ENCODE measurements at regions not wholly inside any gene's neighbourhood (a gene's known extent, or its start where the extent isn't known, plus 50 kb on each side); places are given as distances from the start of the nearest gene placed in this dataset.

DNA sequence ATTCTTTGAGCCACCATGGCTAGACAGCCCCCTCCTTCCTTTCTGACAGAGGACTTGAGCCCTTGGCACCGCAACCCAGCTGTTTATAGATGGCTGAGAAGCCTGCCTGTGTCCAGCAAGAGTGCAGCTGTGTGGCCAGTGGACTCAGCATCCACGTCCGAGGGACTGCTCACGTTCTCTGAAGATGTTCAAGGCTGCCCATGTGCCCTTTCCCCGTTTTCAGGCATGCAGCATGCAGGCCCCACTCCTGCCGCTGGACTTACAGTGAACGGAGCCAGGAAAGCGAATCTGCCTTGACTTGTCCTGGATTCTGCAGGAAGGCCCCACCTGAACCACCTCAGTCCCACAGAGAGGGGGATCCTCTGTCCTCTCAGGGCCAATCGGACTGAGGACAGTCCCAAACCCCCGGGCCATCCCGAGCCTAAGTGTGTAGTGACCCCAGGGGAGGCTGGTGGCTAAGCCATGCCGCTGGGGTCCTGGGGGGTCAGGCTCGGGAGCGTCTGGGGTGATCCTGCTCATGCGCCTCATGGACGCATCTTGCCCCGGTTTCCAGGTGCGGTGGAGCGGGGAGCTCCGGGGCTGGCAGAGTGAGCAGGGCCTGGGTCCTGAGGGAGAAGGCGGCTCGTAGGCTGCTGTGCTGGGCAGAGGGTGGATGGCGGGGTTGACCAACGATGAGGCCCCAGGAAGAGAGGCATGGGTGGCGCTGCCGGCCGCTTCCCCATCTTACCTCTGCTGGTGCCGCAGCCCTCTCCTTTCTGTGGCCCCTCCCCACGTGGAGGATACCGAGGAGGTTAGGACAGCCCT, 170.7 kb downstream of the CTTN start:
- H3K27me3 ChIP-seq (ENCODE audit: control insufficient read depth, insufficient read depth, low read length), result no peaks in the 10 kb centered on the region
- H3K4me3 ChIP-seq (replicated peaks in 1 of 4; ENCODE audit: control extremely low read depth in 1 of 4, insufficient read depth in 1 of 4, low read depth in 3 of 4, low read length in 4 of 4), result peak overlapping the region in 1 of 4 experiments; percentile 52
- H3K4me2 ChIP-seq (ENCODE audit: extremely low read depth, insufficient read depth, low read length), result peak overlapping the region; percentile 48
- no peaks in the 10 kb centered on the region for H4K20me1 ChIP-seq (ENCODE audit: control insufficient read depth, extremely low read depth, insufficient read depth, low read length)
- no peaks in the 10 kb centered on the region for H3K9me3 ChIP-seq (ENCODE audit: control insufficient read depth, insufficient read depth, low read depth, low read length)
- H3K79me2 ChIP-seq (ENCODE audit: control insufficient read depth, insufficient read depth, low read length), result no peaks in the 10 kb centered on the region
- H3K4me1 ChIP-seq (ENCODE audit: control insufficient read depth, extremely low read depth, insufficient read depth, low read length), result no peaks in the 10 kb centered on the region
- no peak overlapping the region for H3K9ac ChIP-seq (ENCODE audit: insufficient read depth, low read length)
- DNase-seq (ENCODE audit: low read depth in 2 of 2), result no peak
- TF ChIP-seq, protein P1, sequence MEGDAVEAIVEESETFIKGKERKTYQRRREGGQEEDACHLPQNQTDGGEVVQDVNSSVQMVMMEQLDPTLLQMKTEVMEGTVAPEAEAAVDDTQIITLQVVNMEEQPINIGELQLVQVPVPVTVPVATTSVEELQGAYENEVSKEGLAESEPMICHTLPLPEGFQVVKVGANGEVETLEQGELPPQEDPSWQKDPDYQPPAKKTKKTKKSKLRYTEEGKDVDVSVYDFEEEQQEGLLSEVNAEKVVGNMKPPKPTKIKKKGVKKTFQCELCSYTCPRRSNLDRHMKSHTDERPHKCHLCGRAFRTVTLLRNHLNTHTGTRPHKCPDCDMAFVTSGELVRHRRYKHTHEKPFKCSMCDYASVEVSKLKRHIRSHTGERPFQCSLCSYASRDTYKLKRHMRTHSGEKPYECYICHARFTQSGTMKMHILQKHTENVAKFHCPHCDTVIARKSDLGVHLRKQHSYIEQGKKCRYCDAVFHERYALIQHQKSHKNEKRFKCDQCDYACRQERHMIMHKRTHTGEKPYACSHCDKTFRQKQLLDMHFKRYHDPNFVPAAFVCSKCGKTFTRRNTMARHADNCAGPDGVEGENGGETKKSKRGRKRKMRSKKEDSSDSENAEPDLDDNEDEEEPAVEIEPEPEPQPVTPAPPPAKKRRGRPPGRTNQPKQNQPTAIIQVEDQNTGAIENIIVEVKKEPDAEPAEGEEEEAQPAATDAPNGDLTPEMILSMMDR (conservative IDR thresholded peaks at IDR 0.05 in 1 of 2, IDR thresholded peaks at IDR 0.05 in 1 of 2; ENCODE audit: low read depth in 1 of 2, low read length in 2 of 2), result no peak
- TF ChIP-seq EZH2 (IDR thresholded peaks at IDR 0.05; ENCODE audit: low read length, missing control alignments), result no peak
- H3K27ac ChIP-seq (ENCODE audit: insufficient read depth, low read length), result no peak overlapping the region
- no peaks in the 10 kb centered on the region for H3K36me3 ChIP-seq (ENCODE audit: control insufficient read depth, insufficient read depth, low read length)
- no peak overlapping the region for H2AFZ ChIP-seq (ENCODE audit: low read length)

DNA sequence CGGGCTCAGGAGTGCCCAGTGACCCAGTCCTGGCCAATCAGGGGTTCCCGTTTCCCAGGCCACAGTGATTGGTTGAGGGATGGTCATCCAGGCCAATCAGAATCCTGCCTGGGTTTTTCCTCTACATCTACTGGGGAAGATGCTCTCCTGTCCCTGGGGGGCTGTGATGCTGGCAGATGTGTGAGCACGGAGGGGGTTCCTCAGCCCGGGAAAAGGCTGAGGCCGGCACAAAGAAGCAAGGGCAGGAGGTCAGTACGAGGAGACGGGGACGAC, 171.2 kb downstream of the CTTN start:
- Histone ChIP-seq H3K4me1 (ENCODE audit: control insufficient read depth, extremely low read depth, insufficient read depth, low read length) (no peaks in the 10 kb centered on the region), H3K4me2 (ENCODE audit: extremely low read depth, insufficient read depth, low read length) (no peak overlapping the region), H3K9me3 (ENCODE audit: control insufficient read depth, insufficient read depth, low read depth, low read length) (no peaks in the 10 kb centered on the region), H3K9ac (ENCODE audit: insufficient read depth, low read length) (no peak overlapping the region), H3K36me3 (ENCODE audit: control insufficient read depth, insufficient read depth, low read length) (no peaks in the 10 kb centered on the region), H3K79me2 (ENCODE audit: control insufficient read depth, insufficient read depth, low read length) (no peaks in the 10 kb centered on the region), H3K4me3 (replicated peaks in 1 of 4; ENCODE audit: control extremely low read depth in 1 of 4, insufficient read depth in 1 of 4, low read depth in 3 of 4, low read length in 4 of 4) (no peak overlapping the region), H3K27ac (ENCODE audit: insufficient read depth, low read length) (no peak overlapping the region), H2AFZ (ENCODE audit: low read length) (no peak overlapping the region), H3K27me3 (ENCODE audit: control insufficient read depth, insufficient read depth, low read length) (no peaks in the 10 kb centered on the region), H4K20me1 (ENCODE audit: control insufficient read depth, extremely low read depth, insufficient read depth, low read length) (no peaks in the 10 kb centered on the region)
- no peak for TF ChIP-seq EZH2 (IDR thresholded peaks at IDR 0.05; ENCODE audit: low read length, missing control alignments)
- TF ChIP-seq, protein P1 (conservative IDR thresholded peaks at IDR 0.05 in 1 of 2, IDR thresholded peaks at IDR 0.05 in 1 of 2; ENCODE audit: low read depth in 1 of 2, low read length in 2 of 2), result no peak
- DNase-seq (ENCODE audit: low read depth in 2 of 2), result no peak

DNA sequence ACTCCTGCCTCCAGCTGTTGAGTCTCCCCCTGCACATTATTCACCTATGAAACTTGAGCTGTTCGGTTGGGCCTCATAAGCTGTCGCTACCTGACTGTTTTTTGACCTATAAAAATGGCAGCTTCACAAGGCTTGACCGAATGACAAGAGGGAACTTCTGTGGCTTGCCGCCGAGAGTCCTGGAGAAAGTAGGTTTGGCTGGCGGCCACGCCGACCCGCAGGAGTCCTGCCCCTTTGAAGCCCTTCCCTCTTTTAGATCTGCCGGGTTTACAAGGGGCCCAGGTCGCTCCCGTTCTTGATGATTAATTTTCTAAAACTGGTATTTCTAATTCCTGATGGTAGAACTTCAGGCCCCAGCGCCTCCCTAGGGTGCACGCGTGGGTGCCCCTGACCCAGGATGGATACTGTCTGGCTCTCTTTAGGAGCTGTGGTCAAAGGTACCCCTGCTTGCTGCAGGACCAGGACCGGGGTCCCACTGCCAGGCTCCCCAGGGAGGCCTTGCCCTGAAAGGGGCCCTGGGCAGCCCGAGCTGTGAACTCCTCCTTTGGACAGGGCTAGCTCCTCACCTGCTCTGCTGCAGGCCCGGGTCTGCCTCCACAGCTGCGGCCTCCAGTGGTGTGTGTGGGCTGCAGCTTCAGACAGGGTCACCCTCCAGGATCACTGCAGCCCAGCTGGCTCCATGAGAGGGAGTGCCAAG, 171.8 kb downstream of the CTTN start:
- Histone ChIP-seq H3K9ac (ENCODE audit: insufficient read depth, low read length) (no peak overlapping the region), H3K36me3 (ENCODE audit: control insufficient read depth, insufficient read depth, low read length) (no peaks in the 10 kb centered on the region), H2AFZ (ENCODE audit: low read length) (no peak overlapping the region), H3K27me3 (ENCODE audit: control insufficient read depth, insufficient read depth, low read length) (no peaks in the 10 kb centered on the region), H3K9me3 (ENCODE audit: control insufficient read depth, insufficient read depth, low read depth, low read length) (no peaks in the 10 kb centered on the region), H3K27ac (ENCODE audit: insufficient read depth, low read length) (no peak overlapping the region), H3K4me1 (ENCODE audit: control insufficient read depth, extremely low read depth, insufficient read depth, low read length) (no peaks in the 10 kb centered on the region), H3K4me3 (replicated peaks in 1 of 4; ENCODE audit: control extremely low read depth in 1 of 4, insufficient read depth in 1 of 4, low read depth in 3 of 4, low read length in 4 of 4) (no peak overlapping the region), H3K79me2 (ENCODE audit: control insufficient read depth, insufficient read depth, low read length) (no peaks in the 10 kb centered on the region), H4K20me1 (ENCODE audit: control insufficient read depth, extremely low read depth, insufficient read depth, low read length) (no peaks in the 10 kb centered on the region), H3K4me2 (ENCODE audit: extremely low read depth, insufficient read depth, low read length) (no peak overlapping the region)
- TF ChIP-seq, protein P1 (conservative IDR thresholded peaks at IDR 0.05 in 1 of 2, IDR thresholded peaks at IDR 0.05 in 1 of 2; ENCODE audit: low read depth in 1 of 2, low read length in 2 of 2), result no peak
- no peak for TF ChIP-seq EZH2 (IDR thresholded peaks at IDR 0.05; ENCODE audit: low read length, missing control alignments)
- DNase-seq (ENCODE audit: low read depth in 2 of 2), result no peak
